Activated naive CD8-positive, alpha-beta T cell treated with anti-CD3 and anti-CD28 coated beads for 36 hours (primary cell): ENCODE measurements at regions not wholly inside any gene's neighbourhood (a gene's known extent, or its start where the extent isn't known, plus 50 kb on each side); places are given as distances from the start of the nearest gene placed in this dataset.

ENCODE experiments used
- DNase-seq: peaks from one replicate; pipeline ENCODE4 v3.0.0; 2021
- H3K27ac Mint-ChIP-seq: one replicate; pipeline ENCODE4 v1.8.0; 2022; ENCODE audit warnings: mild to moderate bottlenecking, moderate library complexity, mixed read lengths
- H3K27me3 Mint-ChIP-seq: one replicate; pipeline ENCODE4 v1.8.0; 2022; ENCODE audit warnings: mild to moderate bottlenecking, mixed read lengths
- H3K36me3 Mint-ChIP-seq: one replicate; pipeline ENCODE4 v1.8.0; 2021; ENCODE audit warnings: mild to moderate bottlenecking, mixed read lengths
- H3K4me1 Mint-ChIP-seq: one replicate; pipeline ENCODE4 v1.8.0; 2021; ENCODE audit warnings: mixed read lengths
- H3K4me3 Mint-ChIP-seq: one replicate; pipeline ENCODE4 v1.8.0; 2022; ENCODE audit warnings: mild to moderate bottlenecking, moderate library complexity, mixed read lengths
- H3K9me3 Mint-ChIP-seq: one replicate; pipeline ENCODE4 v1.8.0; 2022; ENCODE audit warnings: mixed read lengths

- Mint-ChIP-seq H3K27me3 (peaks cover 2% of the 10 kb centered on the region), H3K36me3 (no peaks in the 10 kb centered on the region), H3K9me3 (peaks cover 2% of the 10 kb centered on the region), H3K4me3 (no peak overlapping the region), H3K27ac (no peak overlapping the region), H3K4me1 (no peaks in the 10 kb centered on the region)
- no peak for DNase-seq
Measured at GRCh38 chr10:128556182-128557110, 430.2 kb upstream of the MKI67 start.

DNA sequence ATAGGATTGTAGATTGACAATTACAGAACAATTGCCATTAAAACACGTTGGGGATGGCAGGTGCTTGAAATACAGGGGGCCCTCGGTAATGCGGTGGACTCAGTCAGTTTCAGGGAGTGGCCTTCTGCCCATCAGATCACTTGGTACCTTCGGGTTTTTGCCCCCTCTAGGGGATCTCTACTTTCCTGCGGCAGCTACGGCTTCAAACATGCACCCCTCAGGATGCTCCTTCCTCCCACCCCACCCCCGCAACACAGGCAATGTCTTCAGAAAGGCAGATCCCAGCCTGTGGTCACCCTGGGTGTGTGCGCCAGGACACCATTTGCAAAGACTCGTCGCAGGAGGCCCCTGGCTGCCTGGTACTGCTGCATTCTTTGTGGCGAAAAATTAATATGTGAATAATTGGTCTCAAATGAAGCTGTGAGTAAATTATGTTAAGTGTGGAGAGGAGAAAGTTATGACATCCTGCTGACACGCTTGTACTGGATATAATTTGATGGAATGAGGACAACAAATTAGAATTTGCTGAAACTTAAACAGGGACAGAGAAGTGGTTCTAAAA lies 431.0 kb upstream of the MKI67 start:
- no peak overlapping the region for H3K27ac Mint-ChIP-seq
- DNase-seq, result no peak
- no peaks in the 10 kb centered on the region for H3K9me3 Mint-ChIP-seq
- peaks cover 2% of the 10 kb centered on the region for H3K27me3 Mint-ChIP-seq
- no peaks in the 10 kb centered on the region for H3K4me1 Mint-ChIP-seq
- H3K36me3 Mint-ChIP-seq, result no peaks in the 10 kb centered on the region
- H3K4me3 Mint-ChIP-seq, result no peak overlapping the region

- no peak overlapping the region for H3K4me3 Mint-ChIP-seq
- no peak for DNase-seq
- peaks cover 2% of the 10 kb centered on the region for H3K9me3 Mint-ChIP-seq
- H3K27me3 Mint-ChIP-seq, result peaks cover 4% of the 10 kb centered on the region
- H3K4me1 Mint-ChIP-seq, result no peaks in the 10 kb centered on the region
- no peaks in the 10 kb centered on the region for H3K36me3 Mint-ChIP-seq
- no peak overlapping the region for H3K27ac Mint-ChIP-seq
Measured at GRCh38 chr10:128560406-128560805, 434.2 kb upstream of the MKI67 start.

DNA sequence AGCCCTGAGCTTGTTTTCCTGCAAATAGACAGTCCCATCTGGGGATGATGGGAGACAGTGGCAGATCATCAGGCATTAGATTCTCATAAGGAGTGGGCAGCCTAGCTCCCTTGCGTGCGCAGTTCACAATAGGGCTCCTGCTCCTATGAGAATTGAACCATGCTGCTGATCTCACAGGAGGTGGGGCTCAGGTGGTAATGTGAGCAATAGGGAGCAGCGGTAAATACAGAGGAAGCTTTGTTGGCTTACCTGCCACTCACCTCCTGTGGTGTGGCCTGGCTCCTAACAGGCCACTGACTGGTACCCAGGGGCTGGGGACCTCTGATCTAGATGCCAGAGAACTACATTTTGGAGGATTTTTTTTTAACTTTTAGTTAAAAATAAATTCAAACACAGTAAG lies 434.8 kb upstream of the MKI67 start:
- no peak for DNase-seq
- Mint-ChIP-seq H3K27ac (no peak overlapping the region), H3K4me1 (no peaks in the 10 kb centered on the region)

GRCh38 chr10:128563387-128563786 lies 437.2 kb upstream of the MKI67 start:
- peaks cover 2% of the 10 kb centered on the region for H3K9me3 Mint-ChIP-seq
- H3K27ac Mint-ChIP-seq, result no peak overlapping the region
- no peaks in the 10 kb centered on the region for H3K4me1 Mint-ChIP-seq
- no peaks in the 10 kb centered on the region for H3K36me3 Mint-ChIP-seq
- H3K4me3 Mint-ChIP-seq, result no peak overlapping the region
- H3K27me3 Mint-ChIP-seq, result peaks cover 4% of the 10 kb centered on the region
- DNase-seq, result no peak

More for the DNA sequence above, 434.8 kb upstream of the MKI67 start:
- Mint-ChIP-seq H3K27me3 (peaks cover 4% of the 10 kb centered on the region), H3K4me3 (no peak overlapping the region), H3K9me3 (peaks cover 2% of the 10 kb centered on the region), H3K36me3 (no peaks in the 10 kb centered on the region)

DNA sequence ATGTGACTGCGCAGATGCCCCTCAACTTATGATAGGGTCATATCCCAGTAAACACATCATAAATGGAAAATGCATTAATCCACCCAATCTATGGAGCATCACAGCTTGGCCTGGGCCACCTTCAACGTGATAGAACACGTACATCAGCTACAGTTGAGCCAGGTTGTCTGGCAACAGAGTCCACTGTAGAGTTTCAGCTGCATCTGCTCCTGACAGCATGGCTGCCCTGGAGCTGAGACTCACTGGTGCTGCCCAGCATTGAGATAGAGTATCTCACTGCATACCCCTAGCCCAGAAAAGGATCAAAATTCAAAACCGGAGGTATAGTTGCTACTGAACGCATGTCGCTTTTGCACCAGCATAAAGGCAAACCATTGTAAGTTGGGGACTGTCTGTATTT lies 437.7 kb upstream of the MKI67 start:
- H3K4me3 Mint-ChIP-seq, result no peak overlapping the region
- H3K36me3 Mint-ChIP-seq, result no peaks in the 10 kb centered on the region
- H3K9me3 Mint-ChIP-seq, result peaks cover 2% of the 10 kb centered on the region
- no peak overlapping the region for H3K27ac Mint-ChIP-seq
- H3K4me1 Mint-ChIP-seq, result no peaks in the 10 kb centered on the region
- DNase-seq, result no peak
- peaks cover 4% of the 10 kb centered on the region for H3K27me3 Mint-ChIP-seq

DNA sequence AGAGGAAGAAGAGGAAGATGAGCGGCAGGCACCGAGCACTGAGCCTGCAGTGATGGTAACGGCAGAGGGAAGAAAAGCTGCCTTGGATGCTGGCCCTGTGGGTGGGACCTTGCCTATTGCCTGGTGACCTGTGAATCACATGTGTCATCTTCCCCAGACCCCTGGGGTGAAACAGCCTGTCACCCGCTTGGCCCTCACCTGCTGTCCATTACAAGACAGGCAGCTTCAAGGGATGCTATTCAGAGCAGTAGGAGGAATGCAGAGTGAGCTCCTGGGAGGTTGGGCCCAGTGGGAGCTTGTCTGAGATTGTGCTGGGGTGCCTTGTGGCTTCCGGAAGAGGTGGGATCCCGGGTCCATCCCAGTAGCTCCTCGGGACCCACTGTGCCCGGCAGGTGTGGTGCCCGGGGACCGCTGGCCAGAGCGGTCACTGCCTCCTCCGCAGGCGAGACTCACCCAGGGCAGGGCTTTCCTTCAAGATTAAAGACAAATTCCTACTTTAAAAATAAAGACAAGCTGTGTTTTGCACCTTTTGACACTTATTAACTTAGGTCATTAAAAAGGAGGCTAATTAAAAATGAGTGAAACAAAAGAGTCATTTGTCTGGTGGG lies 440.2 kb upstream of the MKI67 start:
- no peaks in the 10 kb centered on the region for H3K4me1 Mint-ChIP-seq
- H3K27ac Mint-ChIP-seq, result no peak overlapping the region
- H3K36me3 Mint-ChIP-seq, result no peaks in the 10 kb centered on the region
- DNase-seq, result no peak
- H3K9me3 Mint-ChIP-seq, result peaks cover 2% of the 10 kb centered on the region
- no peak overlapping the region for H3K4me3 Mint-ChIP-seq
- H3K27me3 Mint-ChIP-seq, result peaks cover 4% of the 10 kb centered on the region

- Mint-ChIP-seq H3K4me1 (no peaks in the 10 kb centered on the region), H3K36me3 (no peaks in the 10 kb centered on the region), H3K27me3 (peaks cover 4% of the 10 kb centered on the region), H3K27ac (no peak overlapping the region), H3K9me3 (peaks cover 2% of the 10 kb centered on the region), H3K4me3 (no peak overlapping the region)
- DNase-seq, result no peak
Measured at GRCh38 chr10:128567551-128567950, 441.3 kb upstream of the MKI67 start.

GRCh38 chr10:128568041-128568440 lies 441.8 kb upstream of the MKI67 start:
- Mint-ChIP-seq H3K27ac (no peak overlapping the region), H3K4me3 (no peak overlapping the region), H3K9me3 (peaks cover 2% of the 10 kb centered on the region), H3K36me3 (no peaks in the 10 kb centered on the region), H3K27me3 (peaks cover 4% of the 10 kb centered on the region), H3K4me1 (no peaks in the 10 kb centered on the region)
- no peak for DNase-seq

DNA sequence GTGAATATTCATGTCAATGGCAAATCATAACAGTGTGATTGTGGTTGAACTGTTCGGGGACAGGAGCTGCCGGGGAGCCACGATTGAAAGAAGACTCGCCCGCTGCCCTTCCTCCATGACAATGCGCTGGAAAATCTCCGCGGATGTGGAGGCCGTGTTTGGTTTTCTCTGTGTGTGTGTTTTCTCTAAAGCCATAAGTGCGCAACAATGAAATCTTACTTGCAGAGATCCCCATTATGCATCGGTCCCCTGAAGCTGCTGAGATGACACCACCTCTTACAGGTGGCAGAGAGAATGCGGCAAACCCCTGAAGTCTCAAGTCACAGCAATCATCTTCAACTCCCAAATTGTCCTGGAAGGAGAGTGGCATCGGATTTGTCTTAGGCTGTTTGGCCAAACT lies 442.3 kb upstream of the MKI67 start:
- DNase-seq, result no peak
- no peak overlapping the region for H3K4me3 Mint-ChIP-seq
- no peaks in the 10 kb centered on the region for H3K36me3 Mint-ChIP-seq
- no peaks in the 10 kb centered on the region for H3K4me1 Mint-ChIP-seq
- no peak overlapping the region for H3K27ac Mint-ChIP-seq
- peaks cover 3% of the 10 kb centered on the region for H3K27me3 Mint-ChIP-seq
- peaks cover 2% of the 10 kb centered on the region for H3K9me3 Mint-ChIP-seq

DNA sequence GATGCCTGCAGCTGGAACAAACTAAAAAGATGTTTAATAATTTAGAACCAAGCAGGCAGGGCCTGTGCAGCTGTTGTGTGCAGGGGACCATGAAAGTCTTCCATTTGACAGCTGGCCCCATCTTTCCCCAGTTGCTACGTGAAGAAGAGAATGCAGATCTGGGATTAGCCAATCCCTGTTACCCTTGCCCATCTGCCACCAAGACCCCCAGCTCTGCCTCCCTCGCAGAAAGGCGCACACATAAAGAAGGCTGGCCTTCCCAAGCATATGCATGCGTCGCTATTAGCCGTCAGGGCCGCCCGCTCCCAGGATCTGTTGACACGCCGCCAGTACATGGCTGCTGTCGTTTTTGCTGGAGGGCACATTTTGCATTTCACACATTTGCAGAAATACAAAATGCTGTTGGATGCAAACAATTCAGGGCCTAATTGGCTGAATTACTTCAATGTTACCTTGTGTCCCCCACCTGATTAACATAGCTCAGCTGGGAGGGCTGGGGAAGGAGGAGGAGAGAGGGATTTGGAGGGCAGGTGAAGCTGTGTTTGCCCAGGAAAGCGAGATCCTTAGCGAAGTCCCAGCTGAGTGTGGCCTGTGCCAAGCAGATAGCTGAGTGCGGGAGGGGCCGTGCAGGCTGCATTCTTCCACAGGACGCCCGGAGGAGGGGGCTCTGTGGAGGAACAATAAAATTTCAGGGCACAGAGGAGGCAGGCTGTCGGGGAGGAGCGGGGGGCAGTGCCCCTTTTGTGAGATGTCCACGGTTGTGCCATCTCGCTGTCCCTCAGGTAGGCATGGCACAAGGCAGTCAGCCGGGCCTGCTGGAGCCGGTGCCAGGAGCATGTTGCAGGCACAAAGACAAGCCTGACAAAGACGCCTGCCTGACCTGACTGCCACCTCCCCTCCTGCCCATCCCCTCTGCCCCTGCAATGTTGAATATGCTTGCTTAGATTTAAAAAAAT lies 443.0 kb upstream of the MKI67 start:
- H3K27ac Mint-ChIP-seq, result no peak overlapping the region
- H3K9me3 Mint-ChIP-seq, result no peaks in the 10 kb centered on the region
- no peaks in the 10 kb centered on the region for H3K36me3 Mint-ChIP-seq
- no peaks in the 10 kb centered on the region for H3K4me1 Mint-ChIP-seq
- no peaks in the 10 kb centered on the region for H3K27me3 Mint-ChIP-seq
- no peak overlapping the region for H3K4me3 Mint-ChIP-seq
- DNase-seq, result no peak

DNA sequence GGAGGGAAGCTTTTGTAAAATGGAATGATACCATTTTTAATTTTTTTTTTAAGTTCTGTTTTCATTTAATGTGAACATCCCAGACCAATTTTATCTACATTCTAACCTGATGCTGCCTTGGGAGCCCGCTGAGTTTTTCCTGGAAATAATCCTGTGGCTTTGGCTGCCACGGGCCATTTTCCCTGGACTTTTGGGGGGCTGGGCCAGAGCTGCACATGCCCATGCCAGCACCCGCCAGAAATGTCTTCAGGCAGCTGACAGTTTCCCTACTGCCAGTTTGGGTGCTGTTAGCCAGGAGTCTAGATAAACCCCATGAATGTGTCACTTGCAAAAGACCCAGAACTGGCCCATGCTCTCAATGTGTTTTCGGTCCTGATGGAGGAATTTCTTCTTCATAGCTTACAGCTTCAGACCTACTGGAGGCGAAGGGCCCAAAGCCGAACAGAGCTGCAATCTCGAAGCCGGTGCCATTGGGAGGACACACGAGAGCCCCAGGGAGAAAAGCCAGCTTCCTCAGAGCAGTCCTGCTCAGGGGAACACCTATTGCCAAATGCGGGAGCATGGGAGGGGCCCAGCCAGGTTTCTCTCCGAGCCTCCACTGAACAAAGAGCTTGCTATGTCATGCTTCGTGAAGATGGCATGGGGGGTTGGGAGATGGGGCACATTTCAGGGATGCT lies 444.2 kb upstream of the MKI67 start:
- Mint-ChIP-seq H3K27me3 (no peaks in the 10 kb centered on the region), H3K36me3 (no peaks in the 10 kb centered on the region), H3K27ac (no peak overlapping the region), H3K9me3 (no peaks in the 10 kb centered on the region), H3K4me3 (no peak overlapping the region), H3K4me1 (no peaks in the 10 kb centered on the region)
- DNase-seq, result no peak

DNA sequence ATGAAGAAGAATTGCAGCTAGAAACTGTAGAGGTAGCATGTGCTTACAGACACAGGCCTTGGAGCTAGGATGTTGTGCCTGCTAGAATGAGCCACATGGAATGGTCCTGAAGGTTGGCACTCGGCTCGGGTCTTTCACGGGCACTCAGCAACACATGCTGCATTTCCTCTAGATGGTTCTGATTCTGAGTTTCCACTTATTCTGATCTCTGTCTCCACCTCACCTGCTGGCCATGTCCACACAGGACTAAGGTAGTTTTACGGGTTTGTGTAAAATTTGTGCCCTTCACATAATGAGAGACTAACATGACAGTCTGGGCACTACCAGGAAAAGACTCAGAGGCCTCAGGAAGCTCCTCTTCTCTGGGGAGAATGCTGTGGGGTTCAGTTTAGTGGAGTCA lies 444.8 kb upstream of the MKI67 start:
- Mint-ChIP-seq H3K4me1 (no peaks in the 10 kb centered on the region), H3K4me3 (no peak overlapping the region), H3K27me3 (no peaks in the 10 kb centered on the region), H3K36me3 (no peaks in the 10 kb centered on the region), H3K9me3 (no peaks in the 10 kb centered on the region), H3K27ac (no peak overlapping the region)
- DNase-seq, result no peak

- H3K27ac Mint-ChIP-seq, result no peak overlapping the region
- no peaks in the 10 kb centered on the region for H3K36me3 Mint-ChIP-seq
- DNase-seq, result no peak
- no peaks in the 10 kb centered on the region for H3K4me1 Mint-ChIP-seq
- H3K27me3 Mint-ChIP-seq, result no peaks in the 10 kb centered on the region
- H3K9me3 Mint-ChIP-seq, result no peaks in the 10 kb centered on the region
- no peak overlapping the region for H3K4me3 Mint-ChIP-seq
Measured at GRCh38 chr10:128571745-128572144, 445.5 kb upstream of the MKI67 start.
